ENCODE measurements at regions not wholly inside any gene's neighbourhood (a gene's known extent, or its start where the extent isn't known, plus 50 kb on each side); places are given as distances from the start of the nearest gene placed in this dataset.

DNA sequence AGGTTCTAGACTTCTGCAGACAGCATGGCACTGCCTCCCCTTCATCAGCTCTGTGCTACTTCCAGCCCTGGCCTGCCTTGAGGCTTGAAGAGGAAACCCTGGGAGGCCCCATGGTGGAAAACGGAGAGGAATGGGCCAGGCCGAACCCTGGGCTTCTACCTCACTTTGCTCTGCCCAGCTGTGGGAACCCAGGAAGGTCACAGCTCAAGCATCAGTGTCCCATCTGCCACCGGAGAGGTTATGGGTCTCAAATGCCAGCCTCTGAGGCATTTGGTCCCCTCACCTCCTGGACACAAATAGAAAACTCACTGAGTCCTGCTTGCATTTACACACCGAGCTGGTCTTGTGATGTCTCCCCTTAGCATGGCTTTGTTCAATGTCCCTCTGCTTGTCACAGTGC is 80.1 kb upstream of the ALDH1B1 start:
- DNase-seq: no peak

DNA sequence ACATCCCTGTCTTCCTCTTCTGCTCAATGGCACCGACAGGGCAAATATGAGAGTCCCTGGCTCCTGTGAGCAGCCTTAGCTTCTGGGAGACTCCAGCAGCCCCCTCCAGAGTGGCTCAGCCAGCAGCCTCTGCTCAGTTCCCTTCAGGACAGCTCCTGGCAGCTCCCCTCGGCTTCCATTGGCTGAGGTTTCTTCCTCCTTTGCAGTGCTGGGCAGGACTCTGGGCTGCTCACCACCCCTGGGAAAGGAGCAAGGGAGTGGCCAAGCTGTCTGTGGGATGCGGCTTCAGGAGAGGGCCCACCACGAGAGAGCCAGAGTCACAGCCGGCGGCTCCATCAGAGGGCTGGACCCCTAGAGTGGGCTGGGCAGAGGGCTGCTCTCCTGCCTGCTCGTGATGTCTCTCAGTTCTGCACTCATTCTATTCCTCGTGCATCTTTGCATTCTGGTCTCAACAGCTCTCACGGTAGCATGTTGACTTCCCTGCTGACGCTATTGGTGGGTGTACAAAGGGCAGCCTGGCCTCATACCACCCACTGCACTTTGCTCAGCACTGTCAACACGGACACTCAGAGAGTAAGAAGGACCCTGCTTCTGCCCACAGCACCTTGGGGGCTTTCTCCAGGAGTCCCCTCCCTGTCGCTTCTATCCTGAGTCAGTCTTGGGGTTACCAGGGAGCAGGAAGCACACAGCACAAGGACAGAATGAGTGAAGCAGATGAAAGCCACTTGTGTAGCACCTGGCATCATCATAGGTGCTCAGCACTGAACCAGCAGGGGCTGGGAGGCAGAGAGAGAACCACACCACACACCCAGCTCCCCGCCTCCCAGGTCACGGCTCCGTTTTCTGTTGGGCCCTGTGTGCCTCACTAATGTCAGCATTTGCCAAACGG is 80.9 kb upstream of the ALDH1B1 start:
- DNase-seq: no peak

DNA sequence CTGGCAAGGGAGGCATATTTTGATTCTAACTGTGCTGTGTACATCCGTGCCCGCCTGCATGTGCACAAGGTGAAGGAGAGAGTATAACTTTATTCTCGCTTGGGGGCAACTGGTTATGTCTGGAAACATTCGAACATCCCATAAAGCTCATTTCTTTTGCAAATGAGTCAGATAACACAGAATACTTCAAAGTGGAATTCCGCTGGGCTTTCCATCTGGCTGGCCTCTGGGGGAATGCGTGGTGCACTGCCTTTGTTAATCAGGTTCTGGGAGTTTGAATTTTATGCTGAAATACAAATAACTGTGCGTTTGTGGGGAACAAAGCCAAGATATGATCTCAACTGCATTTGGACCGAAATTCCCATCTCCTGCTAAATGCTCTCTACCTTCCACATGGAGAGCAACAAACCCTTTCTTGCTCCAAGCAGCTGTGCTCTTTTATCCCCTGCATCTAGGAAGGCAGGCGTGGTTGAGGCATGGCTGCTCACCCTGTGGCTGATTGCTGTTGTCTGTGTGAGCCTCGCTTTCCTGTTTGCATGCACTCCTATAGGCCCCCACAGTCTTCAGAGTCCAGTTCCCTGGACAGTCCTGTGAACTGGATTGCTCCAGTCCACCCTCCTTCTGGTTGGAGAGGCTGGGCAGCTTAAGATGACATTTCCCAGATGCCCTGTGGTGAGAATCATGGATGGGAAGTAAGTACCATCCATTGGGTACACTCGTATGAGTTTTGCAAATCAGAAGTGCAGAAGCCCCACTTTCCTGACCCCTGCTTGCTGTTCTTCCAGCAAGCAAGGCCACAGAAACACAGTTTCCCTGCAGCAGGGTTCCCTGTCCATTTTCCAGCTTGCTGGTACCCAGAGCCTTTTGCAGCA is 82.9 kb upstream of the ALDH1B1 start:
- no peak for DNase-seq

DNA sequence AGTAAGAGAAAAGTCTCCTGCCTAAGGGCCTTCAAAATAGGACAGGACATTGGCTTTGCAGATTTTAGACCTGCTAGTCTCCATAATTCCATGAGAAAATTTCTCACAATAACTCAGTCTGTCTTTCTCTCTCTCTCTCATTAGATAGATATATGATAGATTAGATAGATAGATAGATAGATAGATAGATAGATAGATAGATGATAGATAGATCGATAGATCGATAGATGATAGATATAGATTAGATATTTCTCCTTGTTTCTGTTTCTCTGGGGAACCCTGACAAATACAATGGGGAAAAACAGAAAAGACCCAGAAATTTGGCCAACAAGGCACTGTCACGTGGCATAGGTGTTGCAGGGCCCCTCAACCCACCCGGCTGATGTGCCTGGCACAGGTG is 84.4 kb upstream of the ALDH1B1 start:
- no peak for DNase-seq

DNA sequence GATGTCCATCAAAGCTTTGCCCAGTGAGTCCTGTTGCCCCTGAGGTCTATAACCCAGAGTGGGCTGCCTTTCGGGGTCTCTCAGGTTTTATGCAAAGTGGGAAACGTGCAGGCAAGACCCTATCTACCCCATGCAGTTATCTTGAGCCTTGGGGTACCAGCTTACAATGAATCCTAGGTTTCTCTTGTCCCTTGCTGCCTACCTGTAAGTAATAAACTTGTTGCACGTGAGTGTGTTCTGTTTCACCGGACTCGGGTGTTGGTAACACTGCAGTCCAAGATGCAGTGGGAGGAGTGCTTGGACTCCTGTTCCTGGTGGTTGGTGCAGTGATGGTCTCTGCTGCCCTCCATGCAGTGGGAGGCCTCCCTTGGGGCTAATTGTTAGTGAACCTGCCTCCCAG is 85.6 kb upstream of the ALDH1B1 start:
- DNase-seq: no peak

DNA sequence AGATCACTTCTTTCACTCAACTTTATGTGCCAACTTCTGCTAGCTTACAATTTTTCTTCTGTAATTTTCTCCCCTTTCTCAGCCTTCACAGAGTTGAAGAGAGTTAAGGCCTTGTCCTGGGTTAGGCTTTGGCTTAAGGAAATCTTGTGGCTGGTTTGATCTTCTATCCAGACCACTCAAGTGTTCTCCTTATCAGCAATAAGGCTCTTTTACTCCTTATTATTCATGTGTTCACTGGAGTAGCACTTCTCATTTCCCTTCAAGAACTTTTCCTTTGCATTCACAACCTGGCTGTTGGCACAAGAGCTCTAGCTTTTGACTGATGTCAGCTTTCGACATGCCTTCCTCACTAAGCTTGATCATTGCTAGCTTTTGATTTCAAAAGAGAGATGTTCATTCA is 86.9 kb upstream of the ALDH1B1 start:
- no peak for DNase-seq

DNA sequence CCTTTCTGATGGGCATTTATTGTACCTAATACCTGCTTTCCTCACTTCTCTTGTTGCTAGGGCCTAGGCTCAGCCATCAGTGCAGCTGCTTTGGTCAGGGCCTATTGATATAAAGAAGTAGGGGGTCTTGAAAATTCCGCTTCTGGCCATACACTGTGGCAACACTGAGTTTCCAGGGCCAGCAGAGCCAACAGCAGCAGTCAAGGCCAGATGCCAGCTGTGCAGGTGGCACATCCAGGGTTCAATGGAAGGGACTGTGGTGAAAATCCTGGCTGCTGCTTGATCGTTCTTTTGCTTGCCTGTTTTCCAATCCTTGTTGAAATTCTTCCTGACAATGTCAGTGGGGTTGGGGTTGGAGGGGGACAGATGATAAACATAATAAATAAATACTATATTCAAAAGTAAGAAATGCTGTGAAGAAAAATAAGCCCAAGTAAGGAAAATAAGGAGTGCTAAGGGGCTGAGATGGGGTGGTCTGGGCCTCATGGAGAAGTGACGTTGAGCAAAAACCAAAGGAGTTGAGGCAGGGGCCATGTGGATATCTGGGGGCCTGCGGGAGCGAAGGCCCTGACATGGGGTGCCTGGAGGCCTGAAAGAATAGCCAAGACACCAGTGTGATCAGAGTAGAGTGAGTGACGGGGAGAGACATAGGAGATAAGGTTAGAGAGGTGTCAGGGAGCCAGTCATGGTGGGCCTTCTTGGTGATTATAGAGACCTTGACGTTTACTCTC is 91.0 kb upstream of the ALDH1B1 start:
- no peak for DNase-seq

DNA sequence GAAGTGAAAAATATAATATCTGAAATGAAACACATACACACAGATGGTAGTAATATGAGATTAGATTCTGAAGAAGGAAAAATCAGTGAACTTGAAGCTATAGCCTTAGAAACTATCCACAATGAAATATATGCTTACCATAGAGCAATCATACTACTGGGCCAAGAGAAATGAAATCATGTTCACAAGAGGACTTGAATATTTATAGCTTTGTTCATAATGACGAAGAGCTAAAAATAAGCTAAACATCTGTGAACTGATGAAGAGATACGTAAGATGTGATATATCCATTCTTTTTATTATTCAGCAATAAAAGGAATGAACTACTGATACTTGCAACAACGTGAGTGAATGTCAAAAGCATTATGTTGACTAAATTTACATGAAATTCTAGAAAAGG is 92.6 kb upstream of the ALDH1B1 start:
- no peak for DNase-seq

DNA sequence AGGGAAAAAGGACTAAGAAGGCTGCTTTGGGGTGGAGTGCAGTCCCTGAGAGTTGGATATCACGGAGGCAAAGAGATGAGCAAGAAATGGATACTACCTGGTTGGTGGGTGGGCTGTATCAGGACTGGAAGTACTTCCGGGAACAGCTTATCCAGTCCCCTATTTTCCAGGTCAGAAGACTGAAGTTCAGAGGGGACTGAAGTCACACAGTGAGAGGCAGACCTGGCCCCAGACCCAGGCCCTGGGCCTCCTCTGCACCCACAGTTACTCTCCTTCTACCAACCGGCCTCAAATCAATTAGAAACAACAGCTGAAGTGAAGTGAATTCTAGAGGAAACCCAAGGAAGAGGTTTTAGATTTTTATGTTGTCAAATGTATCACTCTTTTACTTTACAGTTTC is 93.6 kb upstream of the ALDH1B1 start:
- DNase-seq: no peak

DNA sequence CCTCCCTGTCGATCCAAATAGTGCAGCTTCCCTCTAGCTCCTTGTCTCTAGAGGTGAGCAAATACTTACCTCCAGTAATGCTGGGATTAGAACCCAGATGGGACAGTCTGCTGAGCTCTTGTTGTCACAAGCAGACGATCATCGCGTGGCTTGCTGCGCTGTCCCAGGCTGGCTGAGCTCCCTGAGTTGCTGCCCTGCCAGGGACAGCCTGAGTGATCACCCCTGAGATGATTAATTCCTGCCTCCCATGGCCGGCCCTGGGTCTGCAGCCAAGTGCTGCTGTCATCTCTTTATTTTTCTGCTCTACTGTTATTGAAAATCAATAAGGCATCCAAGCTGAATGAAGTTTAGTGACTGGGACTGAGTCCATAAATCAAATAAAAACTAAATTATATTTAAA is 94.0 kb upstream of the ALDH1B1 start:
- no peak for DNase-seq

DNA sequence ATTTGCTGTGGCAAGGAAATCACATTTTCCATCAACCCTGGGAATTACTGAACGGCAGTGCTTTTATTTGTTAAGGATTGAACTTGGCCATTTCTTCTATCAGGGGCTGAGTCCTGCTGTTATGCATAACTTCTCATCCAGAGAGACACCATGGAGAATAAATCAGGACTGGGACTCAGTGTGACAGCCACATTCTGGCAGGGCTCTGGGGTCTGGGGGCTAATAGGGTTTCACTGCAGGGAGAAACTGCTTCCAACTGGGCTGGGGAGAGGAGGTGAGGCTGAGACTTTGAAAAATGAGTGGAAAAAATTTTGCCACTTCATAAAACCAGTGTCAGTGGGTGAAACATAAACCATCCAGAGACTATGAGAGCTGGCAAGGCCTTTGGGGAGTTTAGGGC is 95.7 kb upstream of the ALDH1B1 start:
- DNase-seq: no peak

DNA sequence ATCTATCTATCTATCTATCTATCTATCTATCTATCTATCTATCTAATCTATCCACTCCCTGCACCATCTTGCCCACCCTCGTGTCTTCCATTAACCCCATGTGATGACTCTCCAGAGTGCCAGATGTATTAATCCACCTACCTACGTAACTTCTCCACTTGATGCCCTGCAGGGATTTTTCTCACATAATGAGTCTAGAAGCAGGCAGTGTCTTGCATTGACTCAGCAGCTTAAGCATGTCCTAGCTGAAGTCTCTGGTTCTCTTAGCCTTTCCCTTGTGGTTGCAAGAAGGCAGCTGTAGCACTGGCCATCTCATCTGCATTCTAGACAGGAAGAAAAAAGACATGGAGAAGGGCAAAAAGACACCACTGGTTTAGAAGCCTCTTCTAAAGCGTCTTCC is 96.7 kb upstream of the ALDH1B1 start:
- no peak for DNase-seq

DNA sequence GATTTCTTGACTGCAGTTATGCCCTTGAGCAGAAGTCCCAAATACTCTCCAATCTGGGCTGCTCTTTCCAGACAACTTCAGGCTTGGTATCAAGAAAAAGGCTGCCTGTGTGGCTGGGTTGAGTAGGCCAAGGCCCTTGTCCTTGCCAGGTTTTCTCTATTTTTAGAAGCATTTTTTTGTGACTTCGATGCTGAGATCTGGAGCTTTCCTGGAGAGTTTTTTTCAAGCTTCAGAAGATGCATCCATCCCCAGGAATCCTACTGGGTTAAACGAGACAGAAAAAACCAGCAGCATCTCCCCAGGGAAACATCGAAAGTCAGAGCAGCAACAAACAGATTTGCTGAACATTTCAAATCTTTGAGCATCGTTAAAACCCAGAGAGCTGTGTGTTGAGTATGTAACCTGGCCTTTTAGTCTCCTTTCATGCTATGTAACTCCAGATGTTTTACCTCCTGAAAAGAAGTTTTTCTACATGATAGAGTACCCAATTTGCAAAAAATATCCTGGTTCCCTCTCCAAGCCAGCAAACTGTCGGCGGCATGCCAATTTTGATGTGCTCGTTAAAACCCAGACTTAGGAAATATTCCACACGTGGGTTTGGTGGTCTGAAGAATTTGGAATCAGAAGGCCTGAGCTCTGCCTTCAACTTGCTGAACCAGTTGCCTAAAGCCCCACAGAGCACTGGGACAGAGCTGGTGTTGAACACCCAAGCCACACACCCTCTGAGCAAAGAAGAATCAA is 98.1 kb upstream of the ALDH1B1 start:
- DNase-seq: no peak

DNA sequence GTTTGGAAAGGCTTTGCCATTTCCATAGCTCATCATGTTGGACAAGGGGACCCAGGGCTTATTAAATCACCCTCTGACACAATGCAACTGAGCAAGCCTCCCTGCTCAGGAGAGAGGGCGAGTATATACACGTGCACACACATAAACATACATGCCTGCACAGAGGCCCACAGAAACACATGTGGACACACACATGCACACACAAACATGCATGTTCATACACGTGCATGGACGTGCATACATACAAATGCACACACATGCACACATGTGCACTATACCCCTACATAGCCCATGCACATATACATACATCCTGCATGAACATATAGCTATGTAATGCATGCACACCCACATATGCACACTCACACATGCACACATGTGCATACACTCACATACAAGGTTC is 99.5 kb upstream of the ALDH1B1 start:
- no peak for DNase-seq

DNA sequence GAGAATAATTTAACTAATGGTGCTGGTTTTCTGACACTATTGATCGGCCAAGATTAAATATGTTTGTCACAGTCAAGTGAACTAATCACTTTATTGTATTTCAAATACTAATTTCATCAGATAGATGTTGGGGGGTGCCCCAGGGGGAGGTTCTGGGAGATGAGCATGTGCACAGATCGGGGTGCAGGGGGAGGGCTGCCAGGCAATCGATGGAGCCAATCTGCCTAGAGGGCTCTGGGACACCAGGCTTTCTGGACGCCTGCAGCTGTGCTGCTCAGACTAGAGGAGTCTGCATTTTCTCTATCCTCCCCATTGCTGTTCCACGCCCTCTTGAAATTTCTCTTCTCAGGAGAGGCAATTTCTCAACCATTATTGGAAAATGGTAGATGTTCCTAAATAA is 100.0 kb upstream of the ALDH1B1 start:
- no peak for DNase-seq

DNA sequence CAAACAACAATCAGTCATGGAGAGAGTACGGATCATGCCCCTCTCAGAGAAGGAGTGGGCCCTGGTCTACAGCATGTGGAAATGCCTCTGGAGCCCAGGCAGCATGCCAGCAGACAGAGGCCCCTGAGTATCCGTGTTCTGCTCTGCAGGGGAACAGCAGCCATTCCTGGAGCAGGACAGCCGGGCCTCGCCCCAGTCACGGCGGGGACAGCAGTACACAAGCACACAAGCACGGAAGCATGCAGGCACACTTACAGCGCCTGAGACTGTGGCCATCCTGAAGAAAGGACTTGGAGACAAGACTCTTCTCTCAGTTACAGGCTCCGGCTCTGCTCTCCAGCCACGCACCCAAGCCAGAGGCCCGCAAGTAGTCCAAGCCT is 102.6 kb upstream of the ALDH1B1 start:
- DNase-seq: no peak

DNA sequence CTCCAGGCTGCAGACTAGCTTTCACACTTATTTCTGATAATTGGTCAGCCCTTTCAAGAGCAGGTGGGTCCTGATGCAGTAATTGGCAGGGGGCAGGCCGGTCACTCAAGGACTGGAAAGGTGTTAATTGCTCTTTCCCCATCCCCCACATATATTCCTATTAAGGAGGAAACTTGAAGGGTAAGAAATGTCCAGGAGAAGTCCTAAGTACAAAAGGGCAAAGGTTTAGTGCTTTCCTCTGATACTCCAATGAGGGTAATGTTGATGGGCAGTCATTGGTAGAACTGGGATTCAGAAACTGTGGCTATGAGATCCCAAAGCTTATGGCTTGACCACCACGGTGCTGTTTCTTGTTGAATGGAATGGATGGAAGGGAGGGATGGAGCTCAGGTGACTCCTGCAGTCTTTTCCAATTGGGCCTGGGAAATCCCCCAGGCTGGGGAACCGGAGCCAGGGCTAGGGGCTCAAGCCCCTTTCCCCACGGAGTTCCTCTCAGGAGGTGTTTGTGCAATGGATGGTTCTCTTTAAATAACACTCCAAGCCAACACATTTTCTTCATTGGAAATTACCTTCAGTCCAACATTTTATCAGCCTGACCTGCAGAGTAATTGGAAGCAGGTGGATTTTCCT is 103.2 kb upstream of the ALDH1B1 start:
- no peak for DNase-seq

DNA sequence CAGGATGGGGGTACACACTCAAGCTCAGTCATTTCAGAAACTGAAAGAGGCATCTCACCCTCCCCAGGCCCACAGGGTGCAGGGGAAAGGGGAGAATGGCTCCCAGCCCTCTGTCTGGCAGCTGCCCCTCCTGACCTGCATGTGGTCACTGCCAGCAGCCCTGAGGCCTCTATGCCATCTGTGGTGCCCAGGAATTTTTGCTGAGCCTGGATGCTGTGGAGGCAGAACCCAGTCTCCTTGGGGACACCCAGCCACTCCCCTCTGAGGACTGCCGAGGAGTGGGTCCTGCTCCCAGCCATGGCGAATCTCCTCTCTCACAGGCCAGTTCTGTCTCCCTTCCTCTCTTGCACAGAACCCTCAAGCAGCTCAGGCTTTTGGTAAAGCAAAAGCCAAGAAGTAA is 104.0 kb upstream of the ALDH1B1 start:
- DNase-seq: no peak

DNA sequence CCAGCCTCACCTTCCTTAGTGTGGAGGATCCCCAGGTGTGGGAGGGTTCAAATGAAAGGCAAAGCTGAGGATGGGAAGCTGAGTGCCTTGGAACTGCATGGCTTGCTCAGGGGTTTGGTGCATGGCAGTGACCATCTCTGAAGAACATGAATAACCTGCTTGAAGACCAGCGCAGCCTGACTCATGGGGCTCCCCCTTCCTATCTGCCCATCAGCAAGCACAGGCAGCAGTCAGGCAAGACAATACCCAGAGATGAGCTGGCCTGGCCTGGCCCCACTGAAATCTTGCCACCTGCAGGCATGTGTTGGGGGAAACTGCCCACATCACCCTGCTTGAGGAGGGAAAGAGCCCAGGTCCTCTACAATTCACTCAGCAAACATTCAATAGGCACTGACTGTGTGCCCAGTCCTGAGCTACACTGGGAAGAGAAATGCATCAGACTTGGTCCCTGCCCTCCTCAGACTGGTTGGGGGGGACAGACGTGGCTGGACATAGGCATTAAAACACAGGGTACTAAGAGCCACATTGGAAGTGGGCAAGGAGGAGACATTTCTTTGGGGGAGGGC is 105.0 kb upstream of the ALDH1B1 start:
- DNase-seq: no peak

DNA sequence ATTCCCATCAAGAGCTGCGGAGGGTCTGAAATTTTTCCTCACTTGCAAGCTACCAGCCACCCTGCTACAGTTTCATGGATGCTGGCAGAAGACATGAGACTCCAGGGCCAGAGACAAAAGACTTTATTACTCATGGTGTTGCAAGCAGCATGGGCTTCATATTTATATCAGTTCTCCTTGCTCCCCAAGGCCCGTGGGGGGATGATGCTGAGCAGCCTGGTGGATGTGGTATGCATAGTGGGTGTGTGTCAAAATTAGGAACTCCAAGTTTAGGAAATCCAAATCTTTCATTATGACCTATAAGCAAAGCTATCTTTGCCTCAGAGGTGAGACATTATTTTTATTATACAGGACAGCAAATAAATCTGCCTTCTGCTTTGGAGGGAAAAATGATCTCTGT is 105.7 kb upstream of the ALDH1B1 start:
- DNase-seq: no peak

DNA sequence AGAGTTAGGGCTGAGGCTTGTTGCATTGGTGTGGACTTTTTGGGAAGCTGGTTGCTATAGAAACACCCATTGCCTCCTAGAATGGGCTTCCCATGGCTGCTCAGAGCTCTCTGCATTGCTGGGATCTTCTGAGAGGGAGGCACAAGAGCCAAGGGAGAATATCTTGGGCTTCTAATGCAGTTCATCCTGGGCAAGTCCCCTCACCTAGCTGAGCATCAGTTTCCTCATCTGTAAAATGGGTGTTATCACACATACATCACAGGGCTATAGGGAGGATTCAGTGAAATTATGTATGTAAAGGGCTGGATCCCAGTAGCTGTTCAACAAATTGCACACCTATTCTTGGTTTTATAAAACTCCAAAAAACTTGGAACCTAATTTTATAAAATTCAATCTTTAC is 106.1 kb upstream of the ALDH1B1 start:
- no peak for DNase-seq

DNA sequence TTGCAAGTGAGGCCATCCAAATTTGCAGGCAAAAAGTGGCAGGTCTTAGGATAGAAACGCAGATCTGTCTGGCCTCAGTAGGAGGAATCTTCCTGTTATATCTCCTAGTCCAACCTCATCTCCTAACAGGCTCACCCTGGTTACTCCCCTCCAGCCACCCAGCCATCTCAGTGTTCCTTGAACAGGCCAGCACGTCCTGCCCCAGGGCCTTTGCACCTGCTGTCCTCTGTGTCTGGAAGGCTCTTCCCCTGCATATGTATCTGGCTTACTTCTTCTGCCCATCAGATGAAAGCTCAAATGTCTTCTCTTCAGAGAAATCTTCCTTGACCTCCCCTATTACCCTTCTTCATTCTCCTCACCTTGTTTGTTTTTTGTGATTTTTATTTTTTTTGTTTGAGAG is 107.3 kb upstream of the ALDH1B1 start:
- no peak for DNase-seq
